ENCODE measurements at regions not wholly inside any gene's neighbourhood (a gene's known extent, or its start where the extent isn't known, plus 50 kb on each side); places are given as distances from the start of the nearest gene placed in this dataset.

DNA sequence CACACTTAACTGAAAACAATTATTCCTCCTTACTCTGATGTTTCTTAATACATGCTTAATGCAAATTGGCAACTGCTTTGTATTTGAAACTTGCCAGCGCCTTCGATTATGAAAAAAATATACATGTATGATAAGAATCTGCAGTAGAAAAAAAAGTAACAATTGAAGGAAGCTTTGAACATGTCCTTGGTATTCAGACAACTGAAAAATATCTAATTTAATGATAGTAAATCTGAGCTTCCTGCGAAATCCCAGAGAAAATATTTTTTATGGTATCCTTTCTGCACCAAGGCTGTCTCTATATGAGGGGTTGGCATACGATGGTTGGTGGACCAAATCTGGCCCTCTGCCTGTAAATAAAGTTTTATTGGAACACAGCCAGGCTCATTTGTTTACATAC lies 186.2 kb downstream of the HDGFL1 start:
- DNase-seq (ENCODE audit: low spot score) (no peak), ATAC-seq (no peak)
- no peaks in the 10 kb centered on the region for H3K36me3 Mint-ChIP-seq
- no peak overlapping the region for H3K4me3 Mint-ChIP-seq
- ChIA-PET CTCF (no interaction called here), POLR2A (no interaction called here)
- H3K4me1 Mint-ChIP-seq, result peaks cover 10% of the 10 kb centered on the region
- TF ChIP-seq SMAD4 (CRISPR knock-in tag; IDR thresholded peaks at IDR 0.05) (no peak), TCF7 (CRISPR knock-in tag; IDR thresholded peaks at IDR 0.05; ENCODE audit: low read depth) (no peak), ZNF219 (CRISPR knock-in tag; IDR thresholded peaks at IDR 0.05; ENCODE audit: borderline replicate concordance) (no peak), ZNF232 (CRISPR knock-in tag; IDR thresholded peaks at IDR 0.05) (no peak), PRRX2 (CRISPR knock-in tag; IDR thresholded peaks at IDR 0.05) (no peak), SP1 (CRISPR knock-in tag; conservative IDR thresholded peaks at IDR 0.05) (no peak), ZNF121 (CRISPR knock-in tag; IDR thresholded peaks at IDR 0.05) (no peak), NR2C2 (CRISPR knock-in tag; IDR thresholded peaks at IDR 0.05) (no peak)
- TF ChIP-seq, protein P1, sequence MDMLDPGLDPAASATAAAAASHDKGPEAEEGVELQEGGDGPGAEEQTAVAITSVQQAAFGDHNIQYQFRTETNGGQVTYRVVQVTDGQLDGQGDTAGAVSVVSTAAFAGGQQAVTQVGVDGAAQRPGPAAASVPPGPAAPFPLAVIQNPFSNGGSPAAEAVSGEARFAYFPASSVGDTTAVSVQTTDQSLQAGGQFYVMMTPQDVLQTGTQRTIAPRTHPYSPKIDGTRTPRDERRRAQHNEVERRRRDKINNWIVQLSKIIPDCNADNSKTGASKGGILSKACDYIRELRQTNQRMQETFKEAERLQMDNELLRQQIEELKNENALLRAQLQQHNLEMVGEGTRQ (CRISPR knock-in tag; IDR thresholded peaks at IDR 0.05), result no peak
- TF ChIP-seq, protein P2, sequence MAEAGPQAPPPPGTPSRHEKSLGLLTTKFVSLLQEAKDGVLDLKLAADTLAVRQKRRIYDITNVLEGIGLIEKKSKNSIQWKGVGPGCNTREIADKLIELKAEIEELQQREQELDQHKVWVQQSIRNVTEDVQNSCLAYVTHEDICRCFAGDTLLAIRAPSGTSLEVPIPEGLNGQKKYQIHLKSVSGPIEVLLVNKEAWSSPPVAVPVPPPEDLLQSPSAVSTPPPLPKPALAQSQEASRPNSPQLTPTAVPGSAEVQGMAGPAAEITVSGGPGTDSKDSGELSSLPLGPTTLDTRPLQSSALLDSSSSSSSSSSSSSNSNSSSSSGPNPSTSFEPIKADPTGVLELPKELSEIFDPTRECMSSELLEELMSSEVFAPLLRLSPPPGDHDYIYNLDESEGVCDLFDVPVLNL (CRISPR knock-in tag; IDR thresholded peaks at IDR 0.05; ENCODE audit: borderline replicate concordance, low read depth), result no peak
- TF ChIP-seq, protein P3, sequence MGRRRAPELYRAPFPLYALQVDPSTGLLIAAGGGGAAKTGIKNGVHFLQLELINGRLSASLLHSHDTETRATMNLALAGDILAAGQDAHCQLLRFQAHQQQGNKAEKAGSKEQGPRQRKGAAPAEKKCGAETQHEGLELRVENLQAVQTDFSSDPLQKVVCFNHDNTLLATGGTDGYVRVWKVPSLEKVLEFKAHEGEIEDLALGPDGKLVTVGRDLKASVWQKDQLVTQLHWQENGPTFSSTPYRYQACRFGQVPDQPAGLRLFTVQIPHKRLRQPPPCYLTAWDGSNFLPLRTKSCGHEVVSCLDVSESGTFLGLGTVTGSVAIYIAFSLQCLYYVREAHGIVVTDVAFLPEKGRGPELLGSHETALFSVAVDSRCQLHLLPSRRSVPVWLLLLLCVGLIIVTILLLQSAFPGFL (CRISPR knock-in tag; IDR thresholded peaks at IDR 0.05; ENCODE audit: borderline replicate concordance), result no peak
- no peaks in the 10 kb centered on the region for H3K27me3 Mint-ChIP-seq (ENCODE audit: low read depth)
- H3K27ac Mint-ChIP-seq, result no peak overlapping the region
- H3K9me3 Mint-ChIP-seq, result 0 out of 2 replicates have a peak, but pooled peaks cover 2% of the 10 kb centered on the region

DNA sequence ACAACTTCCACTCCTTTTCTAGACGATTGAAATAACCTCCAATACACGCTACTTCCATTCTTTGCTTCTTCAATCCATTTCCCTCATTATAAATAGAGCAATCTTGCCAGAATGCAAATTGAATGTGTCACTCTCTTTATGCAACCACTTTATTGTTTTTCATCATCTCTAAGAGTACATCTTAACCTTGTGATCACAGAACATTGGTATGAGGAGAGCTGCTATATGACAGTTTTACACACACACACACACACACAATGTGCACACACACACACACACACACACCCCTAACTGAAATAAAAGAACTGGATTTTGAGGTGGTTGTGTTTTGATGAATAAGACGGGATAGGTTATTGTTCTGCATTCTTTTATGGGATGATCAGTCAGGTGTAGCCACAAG lies 187.0 kb downstream of the HDGFL1 start:
- ATAC-seq, result no peak
- CTCF ChIA-PET, result no interaction called here
- TF ChIP-seq ZNF138 (CRISPR knock-in tag; conservative IDR thresholded peaks at IDR 0.05) (no peak), SMAD4 (CRISPR knock-in tag; IDR thresholded peaks at IDR 0.05) (no peak), IRF2 (CRISPR knock-in tag; IDR thresholded peaks at IDR 0.05; ENCODE audit: borderline replicate concordance, low read depth) (no peak), TEAD1 (CRISPR knock-in tag; IDR thresholded peaks at IDR 0.05) (no peak), SOX15 (CRISPR knock-in tag; IDR thresholded peaks at IDR 0.05) (no peak), ZNF232 (CRISPR knock-in tag; IDR thresholded peaks at IDR 0.05) (no peak), RORB (CRISPR knock-in tag; IDR thresholded peaks at IDR 0.05) (no peak), NR3C1 (CRISPR knock-in tag; conservative IDR thresholded peaks at IDR 0.05; ENCODE audit: low read depth) (no peak), OVOL2 (CRISPR knock-in tag; IDR thresholded peaks at IDR 0.05; ENCODE audit: borderline replicate concordance) (no peak), ESRRA (CRISPR knock-in tag; IDR thresholded peaks at IDR 0.05; ENCODE audit: borderline replicate concordance) (no peak), TP53 (CRISPR knock-in tag; IDR thresholded peaks at IDR 0.05) (no peak), ZNF317 (CRISPR knock-in tag; IDR thresholded peaks at IDR 0.05; ENCODE audit: borderline replicate concordance, low read depth) (no peak), ZNF396 (CRISPR knock-in tag; IDR thresholded peaks at IDR 0.05; ENCODE audit: borderline replicate concordance) (no peak)
- TF ChIP-seq, protein P4, sequence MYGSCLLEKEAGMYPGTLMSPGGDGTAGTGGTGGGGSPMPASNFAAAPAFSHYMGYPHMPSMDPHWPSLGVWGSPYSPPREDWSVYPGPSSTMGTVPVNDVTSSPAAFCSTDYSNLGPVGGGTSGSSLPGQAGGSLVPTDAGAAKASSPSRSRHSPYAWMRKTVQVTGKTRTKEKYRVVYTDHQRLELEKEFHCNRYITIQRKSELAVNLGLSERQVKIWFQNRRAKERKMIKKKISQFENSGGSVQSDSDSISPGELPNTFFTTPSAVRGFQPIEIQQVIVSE (CRISPR knock-in tag; IDR thresholded peaks at IDR 0.05; ENCODE audit: borderline replicate concordance), result no peak
- TF ChIP-seq, protein P5, sequence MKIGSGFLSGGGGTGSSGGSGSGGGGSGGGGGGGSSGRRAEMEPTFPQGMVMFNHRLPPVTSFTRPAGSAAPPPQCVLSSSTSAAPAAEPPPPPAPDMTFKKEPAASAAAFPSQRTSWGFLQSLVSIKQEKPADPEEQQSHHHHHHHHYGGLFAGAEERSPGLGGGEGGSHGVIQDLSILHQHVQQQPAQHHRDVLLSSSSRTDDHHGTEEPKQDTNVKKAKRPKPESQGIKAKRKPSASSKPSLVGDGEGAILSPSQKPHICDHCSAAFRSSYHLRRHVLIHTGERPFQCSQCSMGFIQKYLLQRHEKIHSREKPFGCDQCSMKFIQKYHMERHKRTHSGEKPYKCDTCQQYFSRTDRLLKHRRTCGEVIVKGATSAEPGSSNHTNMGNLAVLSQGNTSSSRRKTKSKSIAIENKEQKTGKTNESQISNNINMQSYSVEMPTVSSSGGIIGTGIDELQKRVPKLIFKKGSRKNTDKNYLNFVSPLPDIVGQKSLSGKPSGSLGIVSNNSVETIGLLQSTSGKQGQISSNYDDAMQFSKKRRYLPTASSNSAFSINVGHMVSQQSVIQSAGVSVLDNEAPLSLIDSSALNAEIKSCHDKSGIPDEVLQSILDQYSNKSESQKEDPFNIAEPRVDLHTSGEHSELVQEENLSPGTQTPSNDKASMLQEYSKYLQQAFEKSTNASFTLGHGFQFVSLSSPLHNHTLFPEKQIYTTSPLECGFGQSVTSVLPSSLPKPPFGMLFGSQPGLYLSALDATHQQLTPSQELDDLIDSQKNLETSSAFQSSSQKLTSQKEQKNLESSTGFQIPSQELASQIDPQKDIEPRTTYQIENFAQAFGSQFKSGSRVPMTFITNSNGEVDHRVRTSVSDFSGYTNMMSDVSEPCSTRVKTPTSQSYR (CRISPR knock-in tag; IDR thresholded peaks at IDR 0.05), result no peak
- TF ChIP-seq, protein P6, sequence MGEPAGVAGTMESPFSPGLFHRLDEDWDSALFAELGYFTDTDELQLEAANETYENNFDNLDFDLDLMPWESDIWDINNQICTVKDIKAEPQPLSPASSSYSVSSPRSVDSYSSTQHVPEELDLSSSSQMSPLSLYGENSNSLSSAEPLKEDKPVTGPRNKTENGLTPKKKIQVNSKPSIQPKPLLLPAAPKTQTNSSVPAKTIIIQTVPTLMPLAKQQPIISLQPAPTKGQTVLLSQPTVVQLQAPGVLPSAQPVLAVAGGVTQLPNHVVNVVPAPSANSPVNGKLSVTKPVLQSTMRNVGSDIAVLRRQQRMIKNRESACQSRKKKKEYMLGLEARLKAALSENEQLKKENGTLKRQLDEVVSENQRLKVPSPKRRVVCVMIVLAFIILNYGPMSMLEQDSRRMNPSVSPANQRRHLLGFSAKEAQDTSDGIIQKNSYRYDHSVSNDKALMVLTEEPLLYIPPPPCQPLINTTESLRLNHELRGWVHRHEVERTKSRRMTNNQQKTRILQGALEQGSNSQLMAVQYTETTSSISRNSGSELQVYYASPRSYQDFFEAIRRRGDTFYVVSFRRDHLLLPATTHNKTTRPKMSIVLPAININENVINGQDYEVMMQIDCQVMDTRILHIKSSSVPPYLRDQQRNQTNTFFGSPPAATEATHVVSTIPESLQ (CRISPR knock-in tag; IDR thresholded peaks at IDR 0.05), result no peak
- TF ChIP-seq, protein P7, sequence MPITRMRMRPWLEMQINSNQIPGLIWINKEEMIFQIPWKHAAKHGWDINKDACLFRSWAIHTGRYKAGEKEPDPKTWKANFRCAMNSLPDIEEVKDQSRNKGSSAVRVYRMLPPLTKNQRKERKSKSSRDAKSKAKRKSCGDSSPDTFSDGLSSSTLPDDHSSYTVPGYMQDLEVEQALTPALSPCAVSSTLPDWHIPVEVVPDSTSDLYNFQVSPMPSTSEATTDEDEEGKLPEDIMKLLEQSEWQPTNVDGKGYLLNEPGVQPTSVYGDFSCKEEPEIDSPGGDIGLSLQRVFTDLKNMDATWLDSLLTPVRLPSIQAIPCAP (CRISPR knock-in tag; IDR thresholded peaks at IDR 0.05), result no peak
- TF ChIP-seq, protein P2 (CRISPR knock-in tag; IDR thresholded peaks at IDR 0.05; ENCODE audit: borderline replicate concordance, low read depth), result no peak

More for the DNA sequence above, 187.0 kb downstream of the HDGFL1 start:
- Mint-ChIP-seq H3K36me3 (no peaks in the 10 kb centered on the region), H3K4me3 (no peak overlapping the region), H3K4me1 (0 out of 2 replicates have a peak, but pooled peaks cover 4% of the 10 kb centered on the region), H3K27me3 (ENCODE audit: low read depth) (no peaks in the 10 kb centered on the region), H3K9me3 (0 out of 2 replicates have a peak, but pooled peaks cover 3% of the 10 kb centered on the region), H3K27ac (no peak overlapping the region)
- no peak for DNase-seq (ENCODE audit: low spot score)
- POLR2A ChIA-PET, result no interaction called here
